HG03060 (cell line): ENCODE measurements at regions not wholly inside any gene's neighbourhood (a gene's known extent, or its start where the extent isn't known, plus 50 kb on each side); places are given as distances from the start of the nearest gene placed in this dataset.

ENCODE experiments used
- ATAC-seq: cut with Tn5 transposase; IDR thresholded peaks from one replicate; pipeline ENCODE4 v1.9.1; 2021; ENCODE audit warnings: low read depth, moderate number of reproducible peaks; ENCODE audit not compliant: unreplicated experiment

DNA sequence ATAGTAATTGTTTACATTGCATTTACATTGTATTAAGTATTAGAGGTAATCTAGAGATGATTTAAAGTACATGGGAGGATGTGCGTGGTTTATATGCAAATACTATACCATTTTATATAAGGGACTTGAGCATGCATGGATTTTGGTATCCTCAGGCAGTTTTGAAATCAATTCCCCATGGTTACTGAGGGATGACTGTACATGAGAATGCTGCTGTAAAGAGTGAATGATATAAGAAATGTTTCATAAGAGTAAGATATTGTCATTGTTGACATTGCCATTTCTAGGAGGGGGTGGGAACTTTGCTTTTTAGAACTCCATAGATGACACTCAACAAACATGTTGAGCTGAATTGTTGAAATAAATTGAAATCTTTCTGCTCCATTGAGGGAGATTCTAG, 185.0 kb downstream of the SEMA6A start:
- ATAC-seq: no peak

DNA sequence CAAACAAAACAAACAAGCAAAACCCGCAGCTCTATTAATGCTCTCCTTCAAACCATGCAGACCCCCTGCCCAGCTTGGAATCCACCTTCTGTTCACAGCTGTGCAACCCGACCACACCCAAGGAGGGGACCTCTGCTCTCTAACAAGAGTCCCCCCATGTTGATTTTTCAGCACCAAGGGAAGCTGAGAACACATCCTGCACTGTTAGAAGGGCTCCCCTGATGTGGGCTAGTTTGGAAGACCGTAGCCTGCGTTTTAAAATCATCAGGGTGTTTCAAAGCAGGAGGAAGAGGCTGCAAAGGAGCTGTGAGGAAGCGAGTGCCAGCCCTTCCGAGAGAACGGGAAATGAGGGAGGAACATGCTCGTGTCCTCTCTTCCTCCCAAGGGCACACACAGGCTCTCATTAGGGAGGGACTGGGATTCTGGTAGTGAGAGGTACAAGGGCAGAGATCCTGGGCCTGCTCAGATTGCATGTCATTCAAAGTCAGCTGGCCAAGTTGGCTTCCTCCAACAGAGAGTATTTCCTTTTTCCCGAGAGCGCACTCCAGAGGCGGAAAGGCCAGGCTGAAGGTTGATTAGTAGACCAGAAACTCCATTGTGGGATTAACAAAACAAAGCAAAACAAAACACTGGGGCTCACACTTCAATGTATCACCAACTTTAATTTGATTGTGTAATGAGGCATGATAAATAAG, 185.9 kb downstream of the SEMA6A start:
- no peak for ATAC-seq

- no peak for ATAC-seq
Measured at GRCh38 chr5:116387738-116388137, 186.9 kb downstream of the SEMA6A start.

GRCh38 chr5:116386633-116387032, 188.0 kb downstream of the SEMA6A start:
- no peak for ATAC-seq

DNA sequence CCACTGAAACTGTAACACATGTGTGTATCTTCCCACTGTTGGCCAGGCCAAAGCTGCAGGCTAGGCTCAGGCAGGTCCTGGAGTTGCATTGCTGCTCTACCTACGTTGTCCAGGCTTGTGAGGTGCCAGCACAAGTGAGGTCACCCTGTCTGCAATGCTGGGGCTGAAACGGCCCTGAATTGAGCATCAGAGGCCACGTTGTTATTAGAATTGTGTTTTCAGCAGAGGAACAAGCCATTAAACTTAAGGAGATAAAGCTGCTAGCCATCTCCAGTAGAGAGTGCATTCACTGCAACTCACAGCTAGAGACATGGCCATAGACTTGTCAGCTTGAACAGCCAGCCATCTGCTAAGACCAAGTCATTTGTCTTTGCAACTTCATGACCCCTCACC, 191.8 kb downstream of the SEMA6A start:
- no peak for ATAC-seq

DNA sequence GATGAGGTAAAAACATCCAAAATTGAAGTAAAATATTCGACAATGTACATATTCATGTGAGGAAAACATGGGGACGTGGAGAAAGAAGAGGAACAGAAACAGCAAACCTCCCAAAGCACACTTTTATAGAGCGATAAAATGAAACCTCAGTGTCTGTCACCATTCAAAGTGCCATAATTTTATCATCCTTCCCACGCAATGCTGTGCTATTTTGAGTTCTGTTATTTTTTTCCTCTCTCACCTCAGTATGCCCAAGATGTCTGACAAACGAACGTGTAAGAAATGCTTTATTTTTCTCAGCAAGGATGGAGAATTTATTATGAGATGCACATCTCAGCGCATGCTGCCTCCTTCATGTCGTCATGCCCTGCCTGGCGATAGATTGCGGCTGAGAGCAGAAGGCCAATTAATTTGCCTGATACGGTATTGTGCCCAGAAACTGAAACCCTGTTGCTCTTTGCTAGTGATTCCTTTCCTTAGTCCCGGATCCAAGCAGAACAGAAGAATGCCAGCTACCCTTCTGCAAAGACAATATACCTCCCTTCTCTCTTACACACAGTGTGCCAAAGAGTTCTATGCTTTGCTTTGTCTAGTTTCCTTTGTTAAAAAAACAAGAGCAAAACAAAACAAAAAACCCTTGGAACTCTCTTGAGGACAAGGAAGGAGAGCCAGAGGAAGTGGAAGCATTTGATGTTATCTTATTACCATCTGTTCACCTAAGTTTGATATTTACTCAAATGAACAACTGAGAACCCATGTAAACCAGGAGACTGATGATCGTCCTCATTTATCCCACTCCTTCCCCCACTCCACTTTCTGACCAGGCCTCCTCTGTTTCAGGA, 192.4 kb downstream of the SEMA6A start:
- no peak for ATAC-seq

DNA sequence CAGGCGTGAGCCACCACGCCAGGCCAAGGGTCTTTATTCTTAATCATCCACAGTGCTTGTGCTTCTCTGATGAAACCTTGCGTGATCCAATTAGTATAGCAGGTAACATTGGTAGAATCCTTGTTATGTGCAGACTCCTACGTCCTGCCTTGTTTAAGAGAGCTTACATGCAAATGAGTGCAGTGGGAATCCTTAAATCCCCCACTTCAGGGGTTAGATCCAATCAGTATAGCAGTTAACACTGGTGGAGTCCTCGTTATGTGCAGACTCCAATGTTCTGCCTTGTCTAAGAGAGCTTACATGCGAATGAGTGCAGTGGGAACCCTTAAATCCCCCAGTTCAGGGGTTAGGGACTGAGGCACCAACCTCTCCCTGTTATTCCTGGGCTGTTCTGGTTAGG, 193.4 kb downstream of the SEMA6A start:
- ATAC-seq: no peak

GRCh38 chr5:116380621-116381020, 194.0 kb downstream of the SEMA6A start:
- no peak for ATAC-seq

DNA sequence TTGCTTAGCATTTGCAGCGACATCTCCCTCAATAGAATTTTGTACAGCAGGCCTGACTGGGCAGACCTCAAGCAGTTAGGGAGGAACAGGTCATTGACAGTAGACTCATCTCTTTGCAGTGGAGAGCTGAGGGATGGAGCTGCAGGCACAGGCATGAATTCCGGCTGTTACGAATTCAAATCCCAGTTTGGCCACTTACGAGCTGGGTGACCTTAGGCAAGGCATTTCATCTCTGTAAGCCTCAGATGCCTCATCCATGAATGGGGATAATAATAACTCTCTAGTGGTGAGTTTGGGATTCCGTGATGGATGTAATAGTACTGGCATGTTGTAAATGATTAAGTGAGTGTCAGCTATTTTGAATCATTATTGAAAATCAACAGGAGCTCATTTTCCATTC, 195.3 kb downstream of the SEMA6A start:
- ATAC-seq: no peak

DNA sequence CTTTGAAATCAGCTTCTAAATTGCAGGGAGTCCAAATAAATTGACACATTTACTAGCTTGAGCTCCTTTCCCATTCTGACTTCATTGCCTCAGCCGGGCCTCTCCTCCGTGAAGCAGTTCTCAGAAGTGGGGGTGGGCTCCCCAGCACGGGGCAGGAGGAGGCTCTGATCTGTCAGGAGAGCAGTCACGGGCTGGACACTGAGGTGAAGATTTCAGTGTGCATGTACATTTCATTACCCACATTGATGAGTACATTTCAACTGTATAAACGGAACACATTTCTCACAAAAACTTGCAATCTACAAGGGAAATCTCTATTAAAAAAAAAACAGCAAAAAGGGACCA, 195.9 kb downstream of the SEMA6A start:
- no peak for ATAC-seq

DNA sequence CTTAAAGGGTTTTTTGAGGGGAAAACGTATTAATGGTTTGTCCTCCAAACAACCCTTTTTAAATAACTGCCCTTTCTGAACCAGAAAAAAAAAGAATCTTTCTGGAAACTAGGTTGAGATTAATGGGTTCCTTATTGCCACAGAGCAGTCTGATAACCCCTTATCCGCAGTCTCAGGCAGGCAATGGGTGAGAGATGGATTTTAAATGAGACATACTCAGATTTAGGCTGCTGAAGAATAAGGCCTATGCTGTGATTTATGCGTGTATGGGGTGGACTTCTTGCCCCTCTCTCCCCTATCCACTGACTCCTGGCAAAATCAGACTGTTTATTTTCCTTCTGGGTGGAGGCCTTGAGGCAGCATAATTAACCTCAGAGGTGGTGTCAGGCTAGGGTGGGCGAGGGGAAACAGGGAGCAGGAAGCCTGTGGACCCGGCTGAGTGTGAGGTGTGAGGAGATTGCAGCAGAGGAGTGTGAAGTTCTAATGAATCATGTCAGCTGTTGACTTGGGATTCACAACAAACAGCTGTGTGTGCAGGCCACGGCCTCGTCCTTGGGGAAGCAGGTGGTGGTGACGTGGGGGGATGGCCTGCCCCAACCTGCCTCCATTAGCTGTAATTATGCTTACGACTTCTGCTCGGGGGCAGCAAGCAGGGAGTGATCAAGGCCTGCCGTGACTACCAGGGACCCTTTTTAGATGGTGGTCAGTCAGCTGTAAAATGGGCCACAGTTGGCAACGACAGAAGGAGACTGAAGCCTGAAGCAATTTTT, 196.4 kb downstream of the SEMA6A start:
- ATAC-seq: no peak

DNA sequence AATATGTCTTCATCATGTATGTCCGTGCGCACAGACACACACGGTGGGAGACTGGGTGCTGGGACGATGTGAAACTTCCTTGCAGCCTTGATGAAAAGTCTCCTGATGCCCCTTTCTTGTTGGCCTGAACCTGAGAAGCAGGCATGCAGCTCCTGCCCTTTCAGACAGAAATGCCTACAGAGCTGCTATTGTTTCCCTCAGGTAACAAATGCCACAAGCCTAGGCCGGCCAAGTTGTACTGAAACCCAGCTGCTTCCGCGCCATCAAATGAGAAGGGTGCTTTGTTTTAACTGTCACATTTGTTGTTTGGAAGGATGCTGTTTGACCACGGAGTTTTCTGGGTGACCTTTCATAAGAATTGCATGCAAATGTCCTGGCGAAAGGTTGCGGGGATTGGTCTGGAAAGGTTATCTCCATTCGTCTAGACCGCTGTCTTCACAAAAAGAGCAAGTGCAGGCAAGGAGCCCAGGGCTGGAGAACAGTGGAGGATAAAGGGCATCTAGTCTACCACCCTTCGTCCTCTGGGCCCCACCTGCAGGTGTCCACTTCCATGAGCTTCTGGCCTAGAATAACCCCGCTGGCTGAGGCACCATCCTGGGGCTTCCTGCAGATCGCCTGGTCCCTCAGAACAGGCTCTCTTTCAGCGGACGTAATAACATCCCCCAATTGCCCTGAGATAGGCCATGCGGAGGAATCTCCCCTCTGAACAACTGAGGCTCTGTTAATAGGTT, 197.2 kb downstream of the SEMA6A start:
- ATAC-seq: no peak

DNA sequence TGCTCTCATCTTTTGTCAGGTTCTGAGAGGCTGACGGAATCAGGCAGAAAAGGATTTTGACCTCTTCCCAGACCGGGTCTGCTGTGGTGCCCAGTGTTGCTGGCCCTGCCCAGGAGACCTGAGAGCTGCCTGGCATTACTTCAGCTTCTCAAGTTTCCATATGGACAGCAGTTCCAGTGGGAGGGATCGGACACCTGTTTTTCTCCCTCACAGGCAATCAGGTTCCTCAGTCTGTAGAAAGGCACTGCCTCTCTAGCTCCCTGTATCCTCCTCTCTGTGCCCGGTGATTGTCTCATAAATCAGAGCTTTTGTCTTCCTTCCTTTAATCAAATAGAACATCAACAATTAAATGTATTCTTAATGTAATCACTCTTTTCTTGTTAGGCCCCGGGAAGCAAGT, 198.7 kb downstream of the SEMA6A start:
- ATAC-seq: no peak

- no peak for ATAC-seq
Measured at GRCh38 chr5:116374434-116374852, 200.2 kb downstream of the SEMA6A start.

DNA sequence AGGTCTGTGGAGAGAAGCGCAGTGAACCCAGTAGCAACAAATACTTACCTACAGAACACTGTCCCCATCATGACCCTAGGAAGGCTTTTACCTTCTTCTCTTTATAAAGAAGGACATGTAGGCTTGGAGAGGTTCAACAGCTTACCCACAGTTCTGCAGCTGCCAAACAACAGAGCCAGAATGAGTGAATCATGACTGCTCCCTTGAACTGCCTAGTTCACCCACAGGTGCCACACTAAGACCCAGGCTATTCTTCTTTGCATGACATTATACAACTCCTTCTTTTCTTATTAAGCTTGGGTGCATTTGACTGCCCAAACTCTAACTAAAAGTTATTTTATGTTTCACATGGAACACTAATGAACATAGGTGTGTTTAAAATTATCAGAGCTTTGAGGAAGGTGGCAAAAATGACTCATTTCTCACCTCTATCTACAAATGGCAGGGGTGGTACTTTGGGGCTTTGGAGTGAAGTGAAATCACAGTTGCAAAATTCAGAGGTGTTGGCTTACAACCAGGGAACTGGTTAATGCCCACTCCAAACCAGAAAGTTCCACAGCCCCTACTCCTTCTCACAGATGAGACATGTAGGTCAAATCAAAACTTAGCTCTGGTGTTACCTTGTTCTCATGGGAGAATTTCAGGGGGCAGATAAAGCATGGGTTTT, 201.6 kb downstream of the SEMA6A start:
- ATAC-seq: peak; percentile 49

GRCh38 chr5:116371935-116372334, 202.7 kb downstream of the SEMA6A start:
- ATAC-seq: no peak

DNA sequence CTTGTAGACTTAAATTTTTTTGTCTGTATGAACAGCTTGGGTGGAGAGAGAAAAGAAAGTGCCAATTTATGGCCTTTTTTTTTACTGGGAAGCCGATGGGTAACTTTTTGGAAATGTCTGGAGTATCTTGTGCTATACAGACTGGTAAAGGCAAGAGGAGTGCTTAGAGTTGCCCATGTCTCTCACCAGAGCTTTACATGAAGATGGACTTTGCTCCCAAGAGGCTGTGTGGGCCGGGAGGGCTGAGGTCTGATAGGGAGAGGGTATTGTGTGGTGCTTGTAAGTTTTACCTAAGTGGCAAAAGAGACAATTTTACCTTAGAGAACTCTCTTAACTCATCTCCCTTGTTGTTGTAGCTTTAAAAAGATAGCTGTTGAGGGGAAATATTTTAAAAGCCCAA, 203.2 kb downstream of the SEMA6A start:
- no peak for ATAC-seq

- no peak for ATAC-seq
Measured at GRCh38 chr5:116370886-116371285, 203.7 kb downstream of the SEMA6A start.

- ATAC-seq: no peak
Measured at GRCh38 chr5:116370149-116370548, 204.5 kb downstream of the SEMA6A start.

GRCh38 chr5:116365006-116365496, 209.6 kb downstream of the SEMA6A start:
- ATAC-seq: peak; percentile 92
